ENCODE measurements at regions not wholly inside any gene's neighbourhood (a gene's known extent, or its start where the extent isn't known, plus 50 kb on each side); places are given as distances from the start of the nearest gene placed in this dataset.

- Histone ChIP-seq H4K20me1 (ENCODE audit: low read depth, low read length) (no peaks in the 10 kb centered on the region), H3K4me3 (ENCODE audit: insufficient read depth, low read length, poor library complexity, severe bottlenecking) (no peak overlapping the region), H3K9me2 (replicated peaks; ENCODE audit: insufficient read depth, low read length) (no peaks in the 10 kb centered on the region), H2AFZ (ENCODE audit: low read depth, low read length, severe bottlenecking) (no peak overlapping the region), H3K27me3 (ENCODE audit: low read length) (no peaks in the 10 kb centered on the region), H3K4me2 (ENCODE audit: low read depth, low read length, poor library complexity, severe bottlenecking) (no peak overlapping the region), H3K79me2 (ENCODE audit: insufficient read depth, low read length) (no peaks in the 10 kb centered on the region), H3K9me3 (ENCODE audit: insufficient read depth, low read length) (no peaks in the 10 kb centered on the region), H3K36me3 (ENCODE audit: low read length) (no peaks in the 10 kb centered on the region), H3F3A (ENCODE audit: insufficient read depth) (no peaks in the 10 kb centered on the region), H3K27ac (ENCODE audit: low read depth, low read length) (no peak overlapping the region), H3K9ac (ENCODE audit: low read length) (no peak overlapping the region)
- TF ChIP-seq CTCF (IDR thresholded peaks at IDR 0.05; ENCODE audit: insufficient read depth, low read length, poor library complexity, severe bottlenecking) (no peak), EZH2phosphoT487 (conservative IDR thresholded peaks at IDR 0.05; ENCODE audit: low read length) (no peak)
Observed at GRCh38 chr10:107565014-107565413, 400.5 kb upstream of the SORCS1 start.

- Histone ChIP-seq H3F3A (ENCODE audit: insufficient read depth) (no peaks in the 10 kb centered on the region), H4K20me1 (ENCODE audit: low read depth, low read length) (no peaks in the 10 kb centered on the region), H3K79me2 (ENCODE audit: insufficient read depth, low read length) (no peaks in the 10 kb centered on the region), H3K4me3 (ENCODE audit: insufficient read depth, low read length, poor library complexity, severe bottlenecking) (no peak overlapping the region), H3K27ac (ENCODE audit: low read depth, low read length) (no peak overlapping the region), H3K9ac (ENCODE audit: low read length) (no peak overlapping the region), H2AFZ (ENCODE audit: low read depth, low read length, severe bottlenecking) (no peak overlapping the region), H3K4me2 (ENCODE audit: low read depth, low read length, poor library complexity, severe bottlenecking) (no peak overlapping the region), H3K27me3 (ENCODE audit: low read length) (no peaks in the 10 kb centered on the region), H3K9me2 (replicated peaks; ENCODE audit: insufficient read depth, low read length) (no peaks in the 10 kb centered on the region), H3K9me3 (ENCODE audit: insufficient read depth, low read length) (no peaks in the 10 kb centered on the region), H3K36me3 (ENCODE audit: low read length) (no peaks in the 10 kb centered on the region)
- TF ChIP-seq CTCF (IDR thresholded peaks at IDR 0.05; ENCODE audit: insufficient read depth, low read length, poor library complexity, severe bottlenecking): no peak
- no peak for TF ChIP-seq EZH2phosphoT487 (conservative IDR thresholded peaks at IDR 0.05; ENCODE audit: low read length)
Observed at GRCh38 chr10:107561136-107561650, 396.7 kb upstream of the SORCS1 start.

- no peaks in the 10 kb centered on the region for H3K79me2 ChIP-seq (ENCODE audit: insufficient read depth, low read length)
- no peaks in the 10 kb centered on the region for H3K27me3 ChIP-seq (ENCODE audit: low read length)
- H3K36me3 ChIP-seq (ENCODE audit: low read length): no peaks in the 10 kb centered on the region
- no peak overlapping the region for H3K4me3 ChIP-seq (ENCODE audit: insufficient read depth, low read length, poor library complexity, severe bottlenecking)
- H3F3A ChIP-seq (ENCODE audit: insufficient read depth): no peaks in the 10 kb centered on the region
- no peak for TF ChIP-seq EZH2phosphoT487 (conservative IDR thresholded peaks at IDR 0.05; ENCODE audit: low read length)
- no peak for TF ChIP-seq CTCF (IDR thresholded peaks at IDR 0.05; ENCODE audit: insufficient read depth, low read length, poor library complexity, severe bottlenecking)
- no peak overlapping the region for H3K9ac ChIP-seq (ENCODE audit: low read length)
- no peaks in the 10 kb centered on the region for H4K20me1 ChIP-seq (ENCODE audit: low read depth, low read length)
- H3K4me2 ChIP-seq (ENCODE audit: low read depth, low read length, poor library complexity, severe bottlenecking): no peak overlapping the region
- no peaks in the 10 kb centered on the region for H3K9me2 ChIP-seq (replicated peaks; ENCODE audit: insufficient read depth, low read length)
- no peak overlapping the region for H3K27ac ChIP-seq (ENCODE audit: low read depth, low read length)
- H2AFZ ChIP-seq (ENCODE audit: low read depth, low read length, severe bottlenecking): no peak overlapping the region
- H3K9me3 ChIP-seq (ENCODE audit: insufficient read depth, low read length): no peaks in the 10 kb centered on the region
Observed at GRCh38 chr10:107557916-107558315, 393.4 kb upstream of the SORCS1 start.
